Islet of Langerhans (tissue), 1 donor: ENCODE measurements at regions not wholly inside any gene's neighbourhood (a gene's known extent, or its start where the extent isn't known, plus 50 kb on each side); places are given as distances from the start of the nearest gene placed in this dataset.

Source experiments
- FAIRE-seq: peaks from one replicate; lab custom pipeline; 2011; peaks lifted over from hg19 to GRCh38; lab: Jason Lieb, UNC

DNA sequence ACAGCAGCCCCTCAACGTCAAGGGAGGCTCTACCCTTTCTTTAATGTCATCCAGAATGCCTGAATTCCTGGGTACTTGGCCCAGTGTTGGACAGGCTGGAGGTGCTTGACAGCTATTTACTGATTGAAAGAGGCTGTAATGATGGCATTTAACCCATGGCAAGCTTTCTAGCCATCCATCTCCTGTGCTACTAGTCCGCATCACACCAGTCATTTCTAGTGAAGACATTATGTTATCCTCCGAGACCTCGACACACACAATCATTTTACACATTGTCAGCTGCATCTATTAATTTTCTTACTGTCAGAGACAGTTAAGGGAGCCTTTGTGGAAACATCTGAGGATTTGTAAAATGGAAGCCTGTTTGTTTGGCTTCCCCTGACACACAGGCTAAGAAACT lies 149.3 kb upstream of the FSTL4 start:
- FAIRE-seq = no peak

DNA sequence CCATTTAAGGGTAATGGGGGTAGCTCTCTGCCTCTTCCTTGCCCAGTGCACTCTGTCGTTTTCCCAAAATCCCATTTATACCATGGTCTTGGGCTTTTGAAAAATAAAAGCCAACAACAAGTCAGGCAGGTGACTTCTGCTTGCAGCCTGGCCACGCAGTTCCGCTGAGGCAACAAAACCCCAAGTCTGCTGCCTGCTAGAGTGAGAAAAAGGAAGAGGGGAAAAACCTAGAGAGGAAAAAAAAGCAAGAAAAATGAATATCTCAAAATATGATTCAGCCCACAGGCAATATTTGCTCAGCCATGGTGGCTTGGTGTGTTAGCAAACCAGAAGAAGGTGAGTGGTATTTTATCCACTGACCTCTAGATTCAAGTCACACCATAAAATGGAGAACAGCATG lies 148.2 kb upstream of the FSTL4 start:
- no peak for FAIRE-seq

DNA sequence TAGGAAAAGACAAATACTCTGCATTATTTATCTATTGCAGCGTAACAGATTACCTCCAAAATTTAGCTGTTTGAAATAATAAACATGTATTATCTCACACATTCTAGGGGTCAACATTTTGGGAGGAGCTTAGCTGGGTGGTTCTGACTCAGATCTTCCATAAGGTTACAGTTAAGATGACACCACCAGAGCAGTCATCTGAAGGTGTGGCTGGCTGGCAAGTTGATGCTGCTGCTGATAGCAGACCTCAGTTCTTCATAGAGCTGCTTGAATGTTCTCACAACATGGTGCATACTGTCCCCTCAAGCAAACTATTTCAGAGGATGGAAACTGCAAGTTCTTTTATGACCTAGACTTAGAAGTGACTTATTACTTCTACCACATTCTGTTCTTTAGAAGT lies 146.3 kb upstream of the FSTL4 start:
- FAIRE-seq = no peak

DNA sequence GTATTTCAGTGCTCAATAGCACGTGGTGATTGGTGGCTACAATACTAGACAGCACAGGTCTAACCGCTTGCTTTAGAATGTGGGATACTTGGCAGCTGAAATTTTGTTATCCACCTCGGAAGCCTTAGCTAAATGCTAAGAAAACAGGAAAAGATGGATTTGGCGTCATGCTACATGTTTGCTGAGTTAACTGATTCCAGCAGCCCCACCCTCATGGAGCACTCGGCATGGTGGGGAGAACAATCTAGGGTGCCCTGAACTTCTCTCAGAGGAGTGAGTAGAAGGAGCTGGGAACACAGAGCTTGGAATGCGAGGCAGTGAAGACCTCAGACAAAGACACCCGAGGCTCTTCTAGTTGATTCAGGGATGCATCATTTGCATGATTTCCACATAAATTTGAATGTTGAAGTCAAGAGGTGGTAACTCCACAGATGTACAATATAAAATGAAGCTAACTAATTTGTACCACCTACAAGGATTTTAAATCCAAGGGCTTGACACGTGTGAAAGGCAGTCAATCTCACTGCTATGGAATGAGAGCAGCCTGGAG lies 145.1 kb upstream of the FSTL4 start:
- no peak for FAIRE-seq

DNA sequence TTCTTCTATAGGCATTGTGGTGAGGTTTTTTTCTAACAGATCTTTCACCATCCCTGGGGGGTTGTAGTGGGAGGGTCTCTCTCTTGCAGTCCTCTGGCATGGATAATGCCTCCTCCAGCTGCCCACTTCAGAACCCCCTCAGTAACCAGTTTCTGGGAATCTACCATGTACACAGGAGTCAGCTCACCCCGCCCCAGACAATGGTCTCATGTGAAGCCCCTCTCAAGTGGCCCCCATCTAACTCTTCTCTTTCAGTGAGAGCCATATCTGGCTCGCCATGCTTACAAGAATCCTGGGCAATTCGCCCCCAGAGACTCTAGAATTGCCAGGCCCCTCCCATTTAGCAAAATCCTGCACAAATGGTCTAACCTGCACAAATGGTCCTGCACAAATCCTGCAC lies 144.4 kb upstream of the FSTL4 start:
- FAIRE-seq = no peak

DNA sequence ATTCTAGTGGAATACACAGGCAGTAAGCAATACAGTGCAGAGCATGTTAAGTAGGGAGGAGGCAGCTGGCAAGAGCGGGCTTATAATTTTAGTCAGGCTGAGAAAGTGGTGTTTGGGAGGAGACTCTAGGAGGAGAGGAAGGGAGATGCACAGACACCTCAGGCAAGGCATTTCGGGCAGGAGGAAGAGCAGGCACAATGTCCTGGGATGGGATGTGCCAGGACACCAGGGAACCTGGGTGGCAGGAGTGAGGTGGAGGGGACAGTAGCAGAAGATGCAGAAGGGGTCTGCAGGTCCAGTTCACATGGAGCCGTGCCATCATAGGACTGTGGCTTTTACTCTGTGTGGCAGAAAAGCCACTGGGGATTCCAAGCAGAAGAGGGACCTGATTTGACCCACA lies 143.7 kb upstream of the FSTL4 start:
- FAIRE-seq = no peak

DNA sequence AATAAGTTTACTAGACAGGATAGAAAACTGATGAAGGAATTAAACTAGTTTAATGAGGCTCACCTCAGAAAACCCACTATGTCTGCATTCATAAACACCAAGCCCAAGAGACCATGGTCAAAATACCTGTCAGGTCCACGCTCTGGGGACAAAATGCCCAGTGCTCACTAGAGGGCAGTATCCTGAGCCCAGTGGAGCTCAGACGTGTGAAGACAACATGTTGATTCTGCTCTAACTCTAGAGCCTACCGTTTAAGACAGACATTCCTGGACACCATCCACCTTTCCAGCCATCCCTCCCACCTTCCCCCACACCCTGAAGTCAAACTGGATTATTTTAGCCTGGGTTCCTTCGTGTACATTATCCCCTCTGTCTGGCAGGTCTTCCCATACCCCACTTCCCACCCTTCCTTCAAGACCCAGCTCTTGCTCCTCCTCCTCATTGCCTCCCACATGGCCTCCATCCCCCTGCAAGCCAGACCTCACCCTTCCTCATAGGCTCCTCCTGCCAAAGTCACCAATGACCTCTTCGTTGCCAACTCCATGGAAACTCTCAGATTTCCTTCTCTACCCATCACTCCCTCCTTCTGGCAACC lies 142.3 kb upstream of the FSTL4 start:
- no peak for FAIRE-seq

DNA sequence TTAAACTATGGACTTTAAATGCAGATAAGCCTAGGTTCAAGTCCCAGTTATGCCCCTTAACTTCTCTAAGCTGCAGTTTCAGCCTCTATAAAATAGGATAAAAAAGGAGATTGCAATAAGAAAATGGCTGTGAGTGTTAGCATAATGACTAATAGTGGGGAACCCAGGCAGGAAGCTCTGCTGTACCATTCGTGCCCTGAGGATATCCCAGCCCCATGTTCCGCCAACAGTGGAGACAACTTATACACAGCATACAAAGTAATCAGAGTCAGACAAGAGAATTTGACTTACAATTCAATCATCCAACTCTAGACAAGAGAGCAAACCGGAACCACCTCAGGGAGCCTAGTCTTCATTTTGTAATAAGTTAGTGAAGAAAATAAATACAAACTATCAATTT lies 141.5 kb upstream of the FSTL4 start:
- FAIRE-seq = no peak

DNA sequence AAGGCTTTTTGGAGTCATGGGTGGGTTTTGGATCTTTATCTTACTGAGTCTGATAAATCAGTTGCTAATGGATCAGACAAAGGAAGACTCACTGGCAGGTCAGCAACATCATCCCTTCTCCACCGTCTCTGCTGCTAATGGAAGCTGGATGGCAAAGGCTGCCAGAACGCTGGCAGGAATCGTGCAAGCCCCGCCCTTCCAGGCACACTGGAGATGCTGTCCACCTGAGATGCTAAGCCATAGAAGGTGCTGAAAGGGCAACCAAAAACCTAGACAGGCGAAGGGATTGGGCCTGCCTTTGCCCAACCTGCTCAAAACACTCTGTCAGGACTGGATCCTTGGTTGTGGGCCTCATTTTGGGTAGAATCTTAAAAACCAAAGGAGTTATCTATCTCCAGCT lies 139.5 kb upstream of the FSTL4 start:
- no peak for FAIRE-seq

DNA sequence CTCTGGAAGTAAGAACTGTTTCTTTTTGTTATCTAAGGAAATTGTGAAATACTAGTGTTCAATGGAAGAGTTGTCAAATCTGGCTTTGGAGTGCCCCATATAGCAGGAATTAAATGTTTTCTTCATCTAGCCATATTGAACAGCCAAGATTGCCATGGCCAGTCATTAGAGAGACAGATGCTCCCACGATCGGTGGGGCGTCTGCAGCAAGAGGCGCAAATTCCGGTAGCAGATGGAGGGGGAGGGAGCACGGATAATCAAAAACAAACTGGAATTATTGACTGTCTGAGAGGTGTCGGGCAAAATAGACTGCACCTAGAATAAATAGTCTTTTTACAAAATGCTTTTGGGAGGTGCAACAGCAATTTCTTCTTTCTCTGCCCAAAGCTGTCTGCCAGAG lies 139.1 kb upstream of the FSTL4 start:
- no peak for FAIRE-seq

DNA sequence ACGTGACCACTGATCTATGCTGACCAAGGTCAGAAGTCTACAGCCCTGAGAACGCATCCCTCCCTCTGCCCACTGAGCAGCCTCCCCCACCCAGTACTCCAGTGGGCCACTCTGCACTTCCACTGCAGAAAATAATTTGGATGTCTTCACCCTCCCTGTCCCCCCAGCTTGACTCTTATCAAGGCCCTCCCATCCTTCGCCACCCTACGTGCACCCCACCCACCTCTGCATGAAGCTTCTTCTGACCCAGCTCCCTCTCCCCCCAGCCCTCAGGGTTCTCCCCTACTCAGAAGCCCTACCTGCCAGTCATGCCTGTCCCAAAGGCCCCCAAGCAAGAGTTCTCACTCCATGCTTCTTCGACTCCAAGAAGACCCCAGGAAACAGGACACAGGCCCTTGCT lies 138.5 kb upstream of the FSTL4 start:
- FAIRE-seq = no peak

DNA sequence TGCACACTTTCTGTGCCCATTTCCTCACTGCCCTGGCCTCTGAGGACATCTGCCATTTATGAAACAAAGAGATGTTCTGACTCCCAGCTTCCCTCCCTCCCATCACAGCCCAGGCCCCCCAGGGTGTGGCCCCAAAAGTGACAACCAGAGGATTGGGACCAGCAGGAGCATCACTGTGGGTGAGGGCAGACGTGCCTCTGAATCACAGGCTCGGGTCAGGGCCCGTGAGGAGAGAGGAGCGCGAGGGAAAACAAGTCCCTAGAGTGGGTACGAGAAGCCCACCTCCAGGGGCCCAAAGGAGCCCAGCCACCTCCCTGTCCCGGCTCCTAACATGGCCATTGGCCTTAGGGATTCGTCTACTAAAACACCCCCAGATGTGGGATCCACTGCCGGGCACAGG lies 138.0 kb upstream of the FSTL4 start:
- FAIRE-seq = no peak

DNA sequence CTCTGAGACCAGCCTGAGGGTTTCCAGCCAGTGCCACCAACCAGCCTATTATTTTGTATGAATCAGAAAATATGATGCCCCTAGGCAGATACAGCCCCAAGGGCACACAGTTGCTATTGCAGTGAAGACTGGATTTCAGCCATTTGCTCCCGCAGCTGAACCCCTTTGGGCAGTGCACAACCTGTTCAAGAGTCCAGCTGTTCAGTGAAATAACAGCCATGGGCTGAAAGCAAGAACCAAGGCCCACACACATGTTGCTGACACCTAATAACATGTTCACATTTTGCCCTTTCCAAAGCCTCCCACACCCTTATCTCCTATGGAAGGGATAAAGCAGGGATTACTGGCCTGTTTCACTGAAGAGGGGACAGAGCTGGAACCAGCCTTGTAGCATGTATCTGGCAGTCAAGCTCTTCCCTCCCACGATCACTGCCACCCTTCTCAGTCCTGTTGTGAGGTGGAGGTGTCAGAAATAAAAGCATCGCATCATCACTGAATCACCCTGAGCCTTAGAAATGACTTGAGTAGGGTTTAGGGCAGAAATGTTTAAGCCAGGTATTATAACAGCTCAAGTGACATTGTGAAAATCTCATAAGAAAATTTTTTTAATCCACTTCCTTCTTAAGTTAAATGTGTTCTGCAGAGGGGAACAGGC lies 137.1 kb upstream of the FSTL4 start:
- FAIRE-seq = no peak

DNA sequence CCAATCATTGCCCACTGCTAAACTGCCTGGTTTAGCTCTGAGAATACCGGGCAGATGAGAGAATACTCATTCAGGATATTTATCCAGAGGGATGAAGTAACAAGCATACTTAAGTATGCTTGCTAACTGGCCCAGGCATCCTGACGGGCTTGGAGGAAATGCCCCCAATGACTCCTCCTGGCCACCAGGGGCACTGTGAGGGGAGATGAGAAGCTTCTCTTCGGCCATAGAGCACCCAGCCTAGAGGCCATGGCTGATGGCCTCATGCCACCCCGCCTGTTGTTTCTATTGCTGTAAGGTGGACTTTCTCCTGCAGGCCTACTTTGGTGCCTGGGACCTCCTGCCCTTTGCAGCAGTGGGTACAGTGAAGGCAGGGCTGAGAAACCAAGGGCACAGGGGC lies 134.5 kb upstream of the FSTL4 start:
- no peak for FAIRE-seq

DNA sequence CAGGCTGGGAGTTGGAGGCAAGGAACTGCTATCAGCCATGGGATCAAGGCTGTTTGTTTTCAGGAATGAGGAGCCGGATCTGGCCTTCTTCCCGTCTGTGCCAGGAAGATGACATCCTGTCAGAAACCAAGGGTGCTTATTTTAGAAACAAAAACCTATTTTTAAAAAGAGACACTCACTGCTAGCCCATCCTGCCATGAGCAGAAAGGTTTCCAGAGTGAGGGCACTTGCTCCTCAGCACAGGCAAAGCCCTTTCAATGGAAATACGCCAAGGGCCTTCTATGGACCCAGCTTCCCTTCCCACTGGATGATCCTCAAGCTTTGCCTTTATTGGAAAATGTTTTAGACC lies 132.6 kb upstream of the FSTL4 start:
- no peak for FAIRE-seq

DNA sequence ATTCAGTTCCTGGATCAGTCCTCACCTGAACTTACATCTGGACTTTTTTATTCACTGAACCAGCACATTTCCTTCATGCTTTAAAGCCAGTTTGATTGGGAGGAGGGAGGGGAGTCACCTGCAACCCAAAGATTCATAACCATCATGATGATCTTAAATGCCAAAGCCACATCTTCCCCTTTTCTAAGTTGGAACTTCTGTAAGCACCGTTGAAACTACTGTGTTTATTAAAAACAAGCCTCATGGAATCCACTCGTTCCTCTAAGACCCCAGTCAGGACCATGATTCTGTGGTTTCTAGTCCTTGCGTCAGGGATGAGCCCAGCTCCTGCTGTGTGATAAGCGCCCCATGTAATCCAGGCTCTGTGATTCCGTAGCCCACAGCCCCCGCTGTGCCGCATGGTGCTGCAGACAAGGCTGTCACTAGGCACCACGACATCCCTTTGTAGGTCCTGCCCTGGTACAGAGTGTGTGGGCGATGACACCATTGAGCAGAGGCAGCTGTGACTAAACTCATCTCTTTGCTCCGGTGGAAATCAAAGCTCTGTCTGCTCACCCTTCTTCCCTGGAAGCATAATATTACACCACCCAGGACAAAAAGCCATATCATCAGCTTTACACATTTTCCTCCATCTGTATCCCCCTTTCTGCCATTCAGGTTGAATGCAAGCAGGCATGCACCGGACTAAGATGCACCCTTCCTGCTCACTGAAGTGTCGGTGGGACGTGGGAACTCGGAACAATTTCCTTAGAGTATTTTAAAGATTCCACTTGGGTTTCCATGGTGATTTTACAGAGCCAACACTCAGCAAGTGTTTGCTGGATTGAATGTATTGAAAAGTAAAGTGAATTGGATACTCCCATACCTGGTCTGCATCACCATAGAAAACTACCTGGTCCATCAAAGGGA lies 132.0 kb upstream of the FSTL4 start:
- no peak for FAIRE-seq

DNA sequence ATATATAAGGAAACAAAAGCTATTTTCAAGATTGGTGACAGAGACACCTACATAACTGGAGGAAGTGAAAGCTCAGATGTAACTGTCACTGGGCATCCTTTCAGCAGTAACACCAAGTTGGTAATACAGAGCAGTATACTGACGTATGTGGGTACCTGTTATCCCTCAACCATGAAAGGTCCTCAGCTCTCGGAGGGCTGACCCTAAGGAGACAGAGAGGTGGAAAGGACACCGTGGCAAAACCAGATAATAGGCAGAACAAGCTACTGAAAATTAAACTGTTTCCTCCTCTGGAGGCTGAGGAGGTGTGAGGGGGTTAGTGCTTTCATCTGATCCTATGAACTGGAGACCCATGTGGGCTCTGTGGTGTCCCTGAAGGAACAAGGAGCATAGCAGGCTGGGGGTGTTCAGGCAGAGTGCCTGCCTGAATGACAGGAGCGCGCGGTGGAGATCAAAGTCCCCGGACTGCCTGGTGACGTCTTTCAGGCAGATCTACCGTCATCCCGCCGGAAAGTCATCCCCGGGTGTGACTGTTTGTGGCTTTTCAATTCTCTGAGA lies 130.2 kb upstream of the FSTL4 start:
- no peak for FAIRE-seq

DNA sequence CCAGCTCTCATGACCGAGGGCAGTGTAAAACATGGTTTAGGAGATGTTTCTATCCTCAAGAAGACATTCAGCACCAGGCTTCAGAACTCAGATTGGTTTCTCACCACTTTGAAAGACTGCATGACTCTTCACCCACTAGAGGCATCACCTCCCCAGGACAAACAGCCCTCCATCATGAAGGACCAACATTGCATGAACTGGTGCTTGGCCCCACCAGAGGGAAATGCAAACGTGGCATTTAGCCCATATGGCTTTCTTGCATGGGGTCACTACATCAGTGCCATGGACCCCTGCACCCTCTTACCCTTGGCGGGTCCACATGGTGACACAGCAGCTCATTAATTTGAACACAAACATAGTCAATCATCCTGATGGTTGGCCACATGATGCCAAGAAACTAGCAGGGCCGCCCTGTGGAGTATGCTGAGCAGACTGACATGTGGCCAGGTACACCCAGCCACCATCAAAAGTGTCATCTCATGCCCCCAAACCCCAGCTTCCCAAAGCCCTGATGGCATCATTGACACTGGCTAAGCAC lies 129.5 kb upstream of the FSTL4 start:
- FAIRE-seq = no peak

DNA sequence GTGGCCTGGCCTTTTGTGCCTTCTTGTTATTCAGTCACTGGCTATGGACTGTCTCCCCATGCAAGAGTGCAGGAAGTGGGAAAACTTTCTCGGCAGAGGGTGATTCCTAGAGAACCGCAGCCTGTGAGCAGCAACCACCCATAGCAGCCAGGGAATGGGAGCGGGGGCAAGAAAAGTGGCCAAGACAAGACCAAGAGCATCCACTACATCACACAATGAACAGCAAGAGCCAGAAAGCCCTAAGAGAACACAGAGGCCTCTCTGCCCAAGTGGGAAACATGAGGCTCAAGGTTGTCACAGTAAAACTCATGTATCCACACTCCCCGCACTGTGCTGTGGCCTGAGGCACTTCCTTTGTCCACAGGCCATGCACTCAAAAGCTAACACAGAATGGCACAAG lies 129.1 kb upstream of the FSTL4 start:
- no peak for FAIRE-seq

DNA sequence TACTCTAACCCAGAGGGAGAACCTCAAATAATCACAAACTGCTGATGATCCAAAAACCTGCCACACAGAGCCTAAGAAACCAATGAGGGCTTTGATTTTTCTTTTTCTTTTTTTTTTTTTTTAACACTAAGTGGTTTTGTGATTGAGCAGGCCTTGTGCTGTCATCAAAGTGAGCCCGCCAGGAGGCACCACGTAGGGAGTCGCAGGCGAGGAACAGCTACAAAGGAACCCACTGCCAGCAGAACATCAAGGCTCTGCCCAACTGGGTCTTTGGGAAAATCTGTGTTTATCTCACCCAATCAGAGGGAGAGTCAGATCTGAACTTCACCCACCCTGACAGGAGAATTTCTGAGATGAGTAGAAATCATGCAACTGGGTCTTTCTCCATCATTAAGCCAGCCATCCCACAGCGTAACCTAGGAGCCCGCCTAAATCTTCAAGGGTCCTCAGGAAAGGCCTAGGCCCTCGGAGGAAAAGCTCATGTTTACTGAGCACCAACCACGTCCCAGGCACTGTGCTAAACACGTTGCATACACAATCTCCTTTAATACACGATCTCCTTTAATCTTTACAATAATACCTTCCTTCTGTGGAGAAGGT lies 126.9 kb upstream of the FSTL4 start:
- FAIRE-seq = no peak

DNA sequence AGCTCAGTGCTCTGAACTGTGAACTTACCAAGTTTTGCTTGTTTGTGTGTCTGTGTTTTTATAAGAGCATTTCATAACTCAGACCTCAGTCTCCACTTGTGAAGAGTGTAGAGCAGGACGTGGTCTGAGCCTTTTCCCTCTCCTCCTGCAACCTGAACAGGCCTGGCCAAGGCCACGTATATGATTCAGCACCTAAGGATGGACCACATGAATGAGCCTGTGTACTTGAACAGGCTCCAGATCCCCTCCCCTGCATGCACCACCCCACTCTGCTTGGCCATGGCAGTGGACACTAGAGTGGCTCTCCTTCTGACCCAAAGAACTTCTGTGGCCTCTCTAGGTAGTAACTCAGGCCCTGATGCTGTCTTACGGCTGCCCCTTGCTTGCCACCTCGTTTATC lies 125.9 kb upstream of the FSTL4 start:
- no peak for FAIRE-seq

DNA sequence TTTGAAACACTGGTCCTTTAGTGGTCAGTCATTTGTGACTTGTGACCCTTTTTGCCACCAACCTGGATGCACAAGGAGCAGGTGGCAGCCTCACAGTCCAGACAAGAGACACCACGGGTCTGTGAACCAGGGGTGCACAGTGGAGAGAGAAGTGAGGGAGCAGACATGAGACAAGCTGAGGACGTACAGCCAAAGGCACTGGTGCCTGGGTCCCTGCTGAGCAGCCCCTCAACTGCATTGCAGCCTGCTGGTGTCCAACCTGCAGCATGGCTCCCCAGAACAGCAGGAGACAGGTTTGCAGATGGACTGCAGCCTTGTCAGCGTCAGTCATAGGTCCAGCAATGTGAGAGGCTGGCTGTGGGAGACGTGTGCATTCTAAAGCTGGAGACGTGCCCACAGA lies 124.2 kb upstream of the FSTL4 start:
- no peak for FAIRE-seq
